ENCODE measurements at regions not wholly inside any gene's neighbourhood (a gene's known extent, or its start where the extent isn't known, plus 50 kb on each side); places are given as distances from the start of the nearest gene placed in this dataset.

DNA sequence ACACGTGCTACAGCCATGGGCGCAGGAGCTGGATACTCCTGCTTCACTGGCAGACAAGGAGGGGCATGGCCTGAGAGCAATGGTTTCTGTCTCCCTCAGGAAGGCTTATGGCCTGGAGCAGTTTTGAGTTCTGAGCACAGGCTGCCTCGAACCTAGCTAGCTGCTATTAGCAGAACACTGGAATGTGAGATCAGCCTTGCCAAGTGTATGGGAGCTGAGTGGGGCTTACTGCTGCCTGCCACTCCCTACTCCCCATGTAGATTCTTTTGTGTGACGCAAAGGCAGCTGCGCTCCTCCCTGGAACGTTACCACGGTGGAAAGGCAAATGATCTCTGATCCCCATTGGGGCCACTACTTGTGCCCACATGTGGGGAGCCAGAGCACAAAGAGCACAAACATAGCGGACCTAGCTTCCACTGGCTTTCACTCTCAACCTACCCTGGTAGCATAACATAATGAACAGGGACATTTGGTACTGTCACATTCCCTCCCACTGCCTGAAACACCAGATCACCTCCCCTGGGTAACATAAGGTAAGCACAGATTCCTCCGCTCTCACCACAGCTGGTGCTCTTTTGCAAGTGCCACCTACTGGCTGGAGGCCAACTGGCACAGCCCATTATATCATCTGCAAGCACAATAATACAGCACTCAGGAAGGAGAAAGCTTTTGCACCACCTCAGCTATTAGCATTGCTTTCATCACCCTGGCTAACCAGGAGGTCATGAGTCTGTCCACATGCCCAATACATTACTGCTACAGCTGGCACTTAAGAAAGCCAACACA, 84.6 kb upstream of the GUCY1A2 start:
- TF ChIP-seq, protein P1, sequence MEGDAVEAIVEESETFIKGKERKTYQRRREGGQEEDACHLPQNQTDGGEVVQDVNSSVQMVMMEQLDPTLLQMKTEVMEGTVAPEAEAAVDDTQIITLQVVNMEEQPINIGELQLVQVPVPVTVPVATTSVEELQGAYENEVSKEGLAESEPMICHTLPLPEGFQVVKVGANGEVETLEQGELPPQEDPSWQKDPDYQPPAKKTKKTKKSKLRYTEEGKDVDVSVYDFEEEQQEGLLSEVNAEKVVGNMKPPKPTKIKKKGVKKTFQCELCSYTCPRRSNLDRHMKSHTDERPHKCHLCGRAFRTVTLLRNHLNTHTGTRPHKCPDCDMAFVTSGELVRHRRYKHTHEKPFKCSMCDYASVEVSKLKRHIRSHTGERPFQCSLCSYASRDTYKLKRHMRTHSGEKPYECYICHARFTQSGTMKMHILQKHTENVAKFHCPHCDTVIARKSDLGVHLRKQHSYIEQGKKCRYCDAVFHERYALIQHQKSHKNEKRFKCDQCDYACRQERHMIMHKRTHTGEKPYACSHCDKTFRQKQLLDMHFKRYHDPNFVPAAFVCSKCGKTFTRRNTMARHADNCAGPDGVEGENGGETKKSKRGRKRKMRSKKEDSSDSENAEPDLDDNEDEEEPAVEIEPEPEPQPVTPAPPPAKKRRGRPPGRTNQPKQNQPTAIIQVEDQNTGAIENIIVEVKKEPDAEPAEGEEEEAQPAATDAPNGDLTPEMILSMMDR (IDR thresholded peaks at IDR 0.05), result no peak
- DNase-seq (ENCODE audit: low spot score), result no peak
- peak; percentile 6 for ATAC-seq (ENCODE audit: insufficient number of reproducible peaks, low FRiP score, low read depth)
- Histone ChIP-seq H3K9me3 (no peaks in the 10 kb centered on the region), H3K27me3 (replicated peaks; ENCODE audit: insufficient read depth) (no peaks in the 10 kb centered on the region), H3K27ac (no peak overlapping the region), H3K4me1 (ENCODE audit: control insufficient read depth in 1 of 2, low read depth in 2 of 2) (no peaks in the 10 kb centered on the region), H3K4me3 (no peak overlapping the region), H3K36me3 (no peaks in the 10 kb centered on the region)

DNA sequence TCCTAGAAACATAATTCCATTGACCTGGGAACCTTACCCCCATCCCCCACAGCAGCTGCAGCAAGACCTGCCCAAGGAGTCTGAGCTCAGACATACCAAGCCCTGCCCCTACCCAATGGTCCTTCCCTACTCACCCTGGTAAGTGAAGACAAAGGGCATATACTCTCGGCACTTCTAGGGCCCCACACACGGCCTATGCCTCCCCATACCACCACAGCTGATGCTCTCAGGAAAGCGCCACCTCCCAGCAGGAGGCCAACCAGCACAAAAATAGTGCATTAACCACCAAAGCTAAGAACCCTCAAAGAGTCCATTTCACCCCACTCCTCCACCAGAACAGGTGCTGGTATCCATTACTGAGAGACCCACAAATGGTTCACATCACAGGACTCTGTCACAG, 74.4 kb upstream of the GUCY1A2 start:
- H3K4me1 ChIP-seq (ENCODE audit: control insufficient read depth in 1 of 2, low read depth in 2 of 2), result no peaks in the 10 kb centered on the region
- TF ChIP-seq, protein P1 (IDR thresholded peaks at IDR 0.05), result no peak
- H3K9me3 ChIP-seq, result no peaks in the 10 kb centered on the region
- H3K27ac ChIP-seq, result no peak overlapping the region
- DNase-seq (ENCODE audit: low spot score), result no peak
- no peak overlapping the region for H3K4me3 ChIP-seq
- ATAC-seq (ENCODE audit: insufficient number of reproducible peaks, low FRiP score, low read depth), result no peak
- no peaks in the 10 kb centered on the region for H3K36me3 ChIP-seq
- no peaks in the 10 kb centered on the region for H3K27me3 ChIP-seq (replicated peaks; ENCODE audit: insufficient read depth)

DNA sequence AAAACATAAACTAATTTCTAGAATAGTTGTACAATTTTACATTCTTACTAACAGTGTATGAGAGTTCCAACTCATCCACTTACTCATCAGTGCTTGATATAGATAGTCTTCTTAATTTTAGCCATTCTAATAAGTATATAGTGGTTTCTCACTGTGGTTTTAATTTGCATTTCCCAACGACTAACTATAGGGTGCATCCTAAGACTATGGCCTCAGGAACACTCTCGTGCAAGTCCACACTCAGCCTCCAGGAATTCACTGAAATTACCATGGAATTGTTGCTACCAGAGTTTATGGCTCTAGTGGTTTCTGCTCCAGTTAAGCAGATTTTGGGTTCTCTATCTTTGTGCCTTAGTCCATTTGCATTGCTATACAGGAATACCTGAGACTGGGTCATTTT, 60.1 kb upstream of the GUCY1A2 start:
- DNase-seq (ENCODE audit: low spot score) (no peak), ATAC-seq (ENCODE audit: insufficient number of reproducible peaks, low FRiP score, low read depth) (no peak)
- H3K36me3 ChIP-seq, result no peaks in the 10 kb centered on the region
- no peaks in the 10 kb centered on the region for H3K27me3 ChIP-seq (replicated peaks; ENCODE audit: insufficient read depth)
- H3K9me3 ChIP-seq, result no peaks in the 10 kb centered on the region
- no peak overlapping the region for H3K27ac ChIP-seq
- TF ChIP-seq, protein P1 (IDR thresholded peaks at IDR 0.05), result no peak
- no peak overlapping the region for H3K4me3 ChIP-seq
- H3K4me1 ChIP-seq (ENCODE audit: control insufficient read depth in 1 of 2, low read depth in 2 of 2), result no peaks in the 10 kb centered on the region

DNA sequence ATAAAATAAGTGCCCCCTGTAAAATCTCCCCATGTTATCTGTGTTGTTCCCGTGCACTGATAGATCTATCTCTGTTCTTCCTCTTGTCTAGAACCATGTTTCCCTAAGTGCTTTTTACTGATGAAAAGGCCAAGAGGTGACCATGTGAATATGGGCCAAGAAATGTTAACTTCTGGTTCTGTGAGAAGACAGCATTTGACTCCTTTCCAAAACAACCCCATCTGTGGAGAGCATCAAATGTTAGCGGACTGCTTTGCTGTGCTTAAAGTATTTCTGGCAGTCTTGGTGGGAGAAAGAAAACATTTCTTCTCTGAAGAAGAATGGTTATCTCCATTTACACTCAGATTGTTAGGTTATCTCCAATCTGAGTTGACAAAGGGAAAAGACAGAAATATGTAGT, 58.6 kb upstream of the GUCY1A2 start:
- H3K9me3 ChIP-seq, result no peaks in the 10 kb centered on the region
- no peak for ATAC-seq (ENCODE audit: insufficient number of reproducible peaks, low FRiP score, low read depth)
- TF ChIP-seq, protein P1 (IDR thresholded peaks at IDR 0.05), result no peak
- no peak for DNase-seq (ENCODE audit: low spot score)
- no peak overlapping the region for H3K4me3 ChIP-seq
- H3K27ac ChIP-seq, result no peak overlapping the region
- H3K36me3 ChIP-seq, result no peaks in the 10 kb centered on the region
- no peaks in the 10 kb centered on the region for H3K27me3 ChIP-seq (replicated peaks; ENCODE audit: insufficient read depth)
- H3K4me1 ChIP-seq (ENCODE audit: control insufficient read depth in 1 of 2, low read depth in 2 of 2), result no peaks in the 10 kb centered on the region

DNA sequence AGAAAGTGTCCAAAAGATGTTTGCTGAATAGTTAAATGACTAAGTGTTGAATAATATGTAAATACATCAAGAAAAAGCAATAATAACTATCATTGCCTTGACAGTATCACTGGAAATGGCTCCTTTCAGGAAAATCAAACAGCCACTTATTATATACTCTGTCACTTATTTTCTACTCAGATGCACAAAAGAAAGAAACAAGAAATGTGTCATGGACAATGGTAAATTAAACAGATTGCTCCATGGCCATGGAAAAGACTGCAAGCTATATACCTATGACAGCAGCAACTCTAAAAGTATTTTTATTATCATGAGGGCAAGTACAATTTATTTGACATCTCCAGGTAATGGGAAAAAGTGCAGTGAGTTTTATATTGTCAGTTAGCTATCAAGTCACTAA, 52.9 kb upstream of the GUCY1A2 start:
- Histone ChIP-seq H3K4me1 (ENCODE audit: control insufficient read depth in 1 of 2, low read depth in 2 of 2) (no peaks in the 10 kb centered on the region), H3K27ac (no peak overlapping the region), H3K36me3 (no peaks in the 10 kb centered on the region), H3K9me3 (no peaks in the 10 kb centered on the region), H3K4me3 (no peak overlapping the region), H3K27me3 (replicated peaks; ENCODE audit: insufficient read depth) (no peaks in the 10 kb centered on the region)
- DNase-seq (ENCODE audit: low spot score) (no peak), ATAC-seq (ENCODE audit: insufficient number of reproducible peaks, low FRiP score, low read depth) (no peak)
- TF ChIP-seq, protein P1 (IDR thresholded peaks at IDR 0.05), result no peak
